ENCODE measurements at regions not wholly inside any gene's neighbourhood (a gene's known extent, or its start where the extent isn't known, plus 50 kb on each side); places are given as distances from the start of the nearest gene placed in this dataset.

DNA sequence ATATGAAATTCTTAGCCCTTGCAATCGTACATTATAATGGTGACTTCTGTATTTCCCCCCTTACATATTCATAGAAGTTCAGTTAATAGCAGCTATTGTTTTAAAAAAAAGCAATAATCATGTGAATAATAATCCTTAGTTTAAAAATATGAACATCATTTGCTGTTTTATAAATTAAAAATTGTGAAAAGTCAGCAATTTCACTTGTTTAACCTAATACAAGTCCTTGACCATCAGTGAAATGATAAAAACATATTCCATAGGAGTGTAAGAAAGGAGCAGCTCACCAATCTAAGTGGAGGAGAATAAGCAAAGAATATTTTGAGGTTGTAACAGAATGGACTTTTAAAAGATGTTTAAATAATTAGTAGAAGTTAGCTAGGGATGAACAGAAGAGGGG is 650.2 kb downstream of the SUCLG1 start:
- TF ChIP-seq TCF7L2 (IDR thresholded peaks at IDR 0.05; ENCODE audit: borderline replicate concordance, low read depth, low read length) (no peak), TRIM28 (IDR thresholded peaks at IDR 0.05; ENCODE audit: borderline replicate concordance, low read length) (no peak), CTCF (tag by site-specific recombination; IDR thresholded peaks at IDR 0.05) (no peak), REST (tag by site-specific recombination; IDR thresholded peaks at IDR 0.05) (no peak), ZSCAN16 (tag by site-specific recombination; IDR thresholded peaks at IDR 0.05) (no peak), ZFP41 (tag by site-specific recombination; IDR thresholded peaks at IDR 0.05; ENCODE audit: borderline replicate concordance) (no peak), ZNF274 (IDR thresholded peaks at IDR 0.05; ENCODE audit: low read length) (no peak), ZNF274 (tag by site-specific recombination; IDR thresholded peaks at IDR 0.05; ENCODE audit: borderline replicate concordance) (no peak), ZBTB1 (tag by site-specific recombination; IDR thresholded peaks at IDR 0.05) (no peak), PBX3 (CRISPR knock-in tag; IDR thresholded peaks at IDR 0.05) (no peak), ZNF830 (tag by site-specific recombination; IDR thresholded peaks at IDR 0.05; ENCODE audit: low read depth) (no peak), ZNF530 (tag by site-specific recombination; IDR thresholded peaks at IDR 0.05; ENCODE audit: low read depth) (no peak), ZNF791 (tag by site-specific recombination; IDR thresholded peaks at IDR 0.05) (no peak)

Data from HEK293 (cell line).